Osteocyte (in vitro differentiated cells): ENCODE measurements at regions not wholly inside any gene's neighbourhood (a gene's known extent, or its start where the extent isn't known, plus 50 kb on each side); places are given as distances from the start of the nearest gene placed in this dataset.

ENCODE experiments used
- DNase-seq: peaks from one replicate; pipeline ENCODE4 v3.0.0; 2021; ENCODE audit warnings: mixed read lengths; ENCODE audit not compliant: unreplicated experiment; ENCODE audit errors: extremely low spot score
- H3K27ac Mint-ChIP-seq: one replicate; pipeline ENCODE4 v1.8.0; 2021; ENCODE audit warnings: mild to moderate bottlenecking, mixed read lengths; ENCODE audit not compliant: unreplicated experiment
- H3K27me3 Mint-ChIP-seq: one replicate; pipeline ENCODE4 v1.8.0; 2021; ENCODE audit warnings: mixed read lengths; ENCODE audit not compliant: unreplicated experiment
- H3K36me3 Mint-ChIP-seq: one replicate; pipeline ENCODE4 v1.8.0; 2021; ENCODE audit warnings: mixed read lengths; ENCODE audit not compliant: unreplicated experiment
- H3K4me1 Mint-ChIP-seq: one replicate; pipeline ENCODE4 v1.8.0; 2021; ENCODE audit warnings: mixed read lengths; ENCODE audit not compliant: unreplicated experiment
- H3K4me3 Mint-ChIP-seq: one replicate; pipeline ENCODE4 v1.8.0; 2021; ENCODE audit warnings: mild to moderate bottlenecking, moderate library complexity, mixed read lengths; ENCODE audit not compliant: unreplicated experiment
- H3K9me3 Mint-ChIP-seq: one replicate; pipeline ENCODE4 v1.8.0; 2021; ENCODE audit warnings: mixed read lengths; ENCODE audit not compliant: unreplicated experiment
- TF ChIP-seq, protein P1 (sequence below): fragments of 200-600 bp; sonication (generic); IDR thresholded peaks from 2 replicates; pipeline ENCODE4 v1.5.0; 2021; ENCODE audit warnings: antibody characterized with exemption, mild to moderate bottlenecking, moderate library complexity

DNA sequence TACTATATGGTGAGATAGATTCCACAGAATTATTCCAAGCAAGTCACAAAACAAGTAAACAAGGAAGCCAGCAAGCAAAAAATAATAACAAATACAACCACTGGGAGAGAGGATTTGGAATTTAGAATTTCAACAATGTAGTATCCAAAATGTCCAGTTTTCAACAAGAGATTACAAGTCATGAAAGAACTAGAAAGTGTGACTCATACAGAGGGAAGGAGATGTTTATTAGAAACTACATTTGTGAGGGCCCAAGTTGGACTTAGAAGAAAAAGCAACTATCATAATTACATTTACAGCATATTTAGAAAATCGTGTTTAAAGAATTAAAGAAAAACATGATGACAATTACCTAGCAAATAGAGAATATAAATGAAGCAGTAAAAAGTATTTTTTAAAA lies 494.6 kb upstream of the ID4 start:
- Mint-ChIP-seq H3K4me3 (no peak overlapping the region), H3K27me3 (no peaks in the 10 kb centered on the region), H3K4me1 (peaks cover 2% of the 10 kb centered on the region), H3K27ac (no peak overlapping the region), H3K9me3 (peaks cover 14% of the 10 kb centered on the region), H3K36me3 (no peaks in the 10 kb centered on the region)
- DNase-seq = no peak
- TF ChIP-seq, protein P1, sequence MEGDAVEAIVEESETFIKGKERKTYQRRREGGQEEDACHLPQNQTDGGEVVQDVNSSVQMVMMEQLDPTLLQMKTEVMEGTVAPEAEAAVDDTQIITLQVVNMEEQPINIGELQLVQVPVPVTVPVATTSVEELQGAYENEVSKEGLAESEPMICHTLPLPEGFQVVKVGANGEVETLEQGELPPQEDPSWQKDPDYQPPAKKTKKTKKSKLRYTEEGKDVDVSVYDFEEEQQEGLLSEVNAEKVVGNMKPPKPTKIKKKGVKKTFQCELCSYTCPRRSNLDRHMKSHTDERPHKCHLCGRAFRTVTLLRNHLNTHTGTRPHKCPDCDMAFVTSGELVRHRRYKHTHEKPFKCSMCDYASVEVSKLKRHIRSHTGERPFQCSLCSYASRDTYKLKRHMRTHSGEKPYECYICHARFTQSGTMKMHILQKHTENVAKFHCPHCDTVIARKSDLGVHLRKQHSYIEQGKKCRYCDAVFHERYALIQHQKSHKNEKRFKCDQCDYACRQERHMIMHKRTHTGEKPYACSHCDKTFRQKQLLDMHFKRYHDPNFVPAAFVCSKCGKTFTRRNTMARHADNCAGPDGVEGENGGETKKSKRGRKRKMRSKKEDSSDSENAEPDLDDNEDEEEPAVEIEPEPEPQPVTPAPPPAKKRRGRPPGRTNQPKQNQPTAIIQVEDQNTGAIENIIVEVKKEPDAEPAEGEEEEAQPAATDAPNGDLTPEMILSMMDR = no peak

DNA sequence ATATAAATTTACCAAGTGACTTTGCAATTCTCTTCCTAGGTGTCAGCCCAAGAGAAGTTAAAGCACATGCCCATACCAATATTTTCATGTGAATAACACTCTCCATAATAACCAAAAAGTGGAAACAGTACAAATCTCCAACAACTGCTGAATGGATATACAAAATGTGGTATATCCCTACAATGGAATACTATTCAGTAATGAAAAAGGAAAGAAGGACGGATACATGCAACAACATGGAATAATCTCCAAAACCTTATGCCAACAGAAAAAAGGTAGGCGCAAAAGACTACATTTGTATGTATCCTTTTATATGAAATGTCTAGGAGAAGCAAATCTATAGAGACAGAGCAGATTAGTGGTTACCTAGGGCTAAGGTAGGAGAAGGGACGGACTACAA lies 487.7 kb upstream of the ID4 start:
- Mint-ChIP-seq H3K9me3 (peaks cover 4% of the 10 kb centered on the region), H3K4me3 (no peak overlapping the region), H3K36me3 (no peaks in the 10 kb centered on the region), H3K27ac (no peak overlapping the region), H3K4me1 (no peaks in the 10 kb centered on the region), H3K27me3 (no peaks in the 10 kb centered on the region)
- TF ChIP-seq, protein P1 = no peak
- no peak for DNase-seq

DNA sequence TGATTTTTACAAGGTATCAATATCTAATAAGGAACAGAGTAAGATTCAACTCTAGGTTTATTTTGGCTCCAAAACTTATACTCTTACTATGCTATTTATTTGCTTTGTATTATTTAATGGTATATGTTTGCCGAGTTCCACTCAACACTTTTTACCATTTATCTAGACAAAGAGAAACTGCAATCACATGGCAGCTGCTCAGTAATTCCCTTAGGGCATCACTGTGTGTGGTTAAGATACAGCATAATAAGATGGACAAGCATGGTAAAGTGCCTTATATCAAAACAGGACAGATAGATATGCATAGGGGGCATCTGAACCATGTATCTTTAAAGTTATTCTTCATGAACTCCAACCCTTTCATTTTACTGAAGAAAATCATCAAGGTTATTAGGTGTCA lies 483.0 kb upstream of the ID4 start:
- H3K4me1 Mint-ChIP-seq = no peaks in the 10 kb centered on the region
- no peak overlapping the region for H3K4me3 Mint-ChIP-seq
- H3K36me3 Mint-ChIP-seq = no peaks in the 10 kb centered on the region
- H3K27me3 Mint-ChIP-seq = no peaks in the 10 kb centered on the region
- peaks cover 4% of the 10 kb centered on the region for H3K9me3 Mint-ChIP-seq
- TF ChIP-seq, protein P1 = no peak
- DNase-seq = no peak
- no peak overlapping the region for H3K27ac Mint-ChIP-seq

DNA sequence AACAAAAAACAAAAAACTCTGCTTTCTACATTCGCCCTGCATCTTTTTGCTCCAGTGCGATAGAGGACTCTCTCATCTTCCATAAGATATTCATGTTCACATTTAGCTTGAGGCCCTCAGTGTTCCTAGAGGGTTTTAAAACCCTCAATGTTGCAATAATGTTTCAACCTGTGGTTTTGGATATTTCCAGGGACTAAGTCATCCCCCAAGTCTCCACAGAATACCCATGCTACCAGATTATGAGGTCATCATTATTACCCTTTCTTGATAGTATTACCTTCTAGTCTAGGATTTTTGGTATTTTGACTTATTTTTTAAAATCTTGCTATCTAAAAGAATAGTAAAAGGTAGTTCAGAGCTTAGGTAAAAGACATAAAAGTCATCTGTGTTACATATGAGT lies 480.5 kb upstream of the ID4 start:
- no peaks in the 10 kb centered on the region for H3K4me1 Mint-ChIP-seq
- no peaks in the 10 kb centered on the region for H3K9me3 Mint-ChIP-seq
- H3K27ac Mint-ChIP-seq = no peak overlapping the region
- TF ChIP-seq, protein P1 = no peak
- no peak overlapping the region for H3K4me3 Mint-ChIP-seq
- no peak for DNase-seq
- H3K36me3 Mint-ChIP-seq = no peaks in the 10 kb centered on the region
- H3K27me3 Mint-ChIP-seq = no peaks in the 10 kb centered on the region

DNA sequence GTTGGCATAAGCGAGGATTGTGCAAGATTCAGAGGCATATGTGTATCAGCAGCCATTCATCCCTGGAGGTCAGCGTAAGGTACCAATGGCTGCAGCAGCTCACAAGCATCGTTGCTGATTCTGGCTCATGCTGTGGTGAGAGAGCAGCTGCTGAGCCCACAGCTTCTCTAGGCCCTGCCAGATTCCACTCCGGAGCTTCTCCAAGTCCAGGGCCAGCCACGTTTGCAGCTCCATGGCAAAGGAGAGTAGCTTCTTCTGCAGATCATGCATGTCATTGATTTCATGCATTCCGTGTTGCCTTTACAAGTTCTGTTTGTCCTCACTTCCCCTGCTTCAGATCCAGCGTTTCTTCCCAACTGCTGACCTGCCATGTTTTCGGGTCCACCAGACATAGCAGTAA lies 474.8 kb upstream of the ID4 start:
- Mint-ChIP-seq H3K36me3 (no peaks in the 10 kb centered on the region), H3K4me3 (no peak overlapping the region), H3K27ac (no peak overlapping the region), H3K4me1 (peaks cover 4% of the 10 kb centered on the region), H3K9me3 (peaks cover 10% of the 10 kb centered on the region), H3K27me3 (no peaks in the 10 kb centered on the region)
- no peak for DNase-seq
- TF ChIP-seq, protein P1 = no peak
